Stimulated activated CD8-positive, alpha-beta memory T cell treated with anti-CD3 and anti-CD28 coated beads, Interleukin-12 subunit alpha, Interleukin-12 subunit beta, amount 100 ng/mL, for 4 hours (primary cell): ENCODE measurements at regions not wholly inside any gene's neighbourhood (a gene's known extent, or its start where the extent isn't known, plus 50 kb on each side); places are given as distances from the start of the nearest gene placed in this dataset.

Experiments
- DNase-seq: peaks from one replicate; pipeline ENCODE4 v3.0.0-alpha.2; 2020; ENCODE audit warnings: low read depth

- no peak for DNase-seq
Observed at GRCh38 chr1:212190169-212190568, 95.0 kb upstream of the PPP2R5A start.

GRCh38 chr1:212192261-212192998, 92.8 kb upstream of the PPP2R5A start:
- DNase-seq = no peak

GRCh38 chr1:212196355-212196754, 88.9 kb upstream of the PPP2R5A start:
- DNase-seq = no peak

- DNase-seq = no peak
Observed at GRCh38 chr1:212201461-212201860, 83.7 kb upstream of the PPP2R5A start.

- no peak for DNase-seq
Observed at GRCh38 chr1:212203630-212204029, 81.6 kb upstream of the PPP2R5A start.

GRCh38 chr1:212205006-212205405, 80.2 kb upstream of the PPP2R5A start:
- no peak for DNase-seq

GRCh38 chr1:212205843-212206242, 79.4 kb upstream of the PPP2R5A start:
- DNase-seq = no peak

- DNase-seq = no peak
Observed at GRCh38 chr1:212207118-212207517, 78.1 kb upstream of the PPP2R5A start.

- DNase-seq = no peak
Observed at GRCh38 chr1:212207822-212208520, 77.2 kb upstream of the PPP2R5A start.

GRCh38 chr1:212208978-212209644, 76.1 kb upstream of the PPP2R5A start:
- DNase-seq = no peak

- DNase-seq = no peak
Observed at GRCh38 chr1:212211371-212211770, 73.8 kb upstream of the PPP2R5A start.

GRCh38 chr1:212212343-212212742, 72.9 kb upstream of the PPP2R5A start:
- no peak for DNase-seq

- DNase-seq = no peak
Observed at GRCh38 chr1:212212906-212213305, 72.3 kb upstream of the PPP2R5A start.

- no peak for DNase-seq
Observed at GRCh38 chr1:212213784-212214183, 71.4 kb upstream of the PPP2R5A start.

GRCh38 chr1:212214325-212214724, 70.9 kb upstream of the PPP2R5A start:
- no peak for DNase-seq

GRCh38 chr1:212215910-212216309, 69.3 kb upstream of the PPP2R5A start:
- no peak for DNase-seq

- DNase-seq = no peak
Observed at GRCh38 chr1:212217633-212218032, 67.6 kb upstream of the PPP2R5A start.

GRCh38 chr1:212218065-212218464, 67.1 kb upstream of the PPP2R5A start:
- no peak for DNase-seq

GRCh38 chr1:212218911-212219310, 66.3 kb upstream of the PPP2R5A start:
- no peak for DNase-seq

- no peak for DNase-seq
Observed at GRCh38 chr1:212219679-212220463, 65.3 kb upstream of the PPP2R5A start.

GRCh38 chr1:212221801-212222200, 63.4 kb upstream of the PPP2R5A start:
- no peak for DNase-seq

- no peak for DNase-seq
Observed at GRCh38 chr1:212224102-212224501, 61.1 kb upstream of the PPP2R5A start.
